ENCODE measurements at regions not wholly inside any gene's neighbourhood (a gene's known extent, or its start where the extent isn't known, plus 50 kb on each side); places are given as distances from the start of the nearest gene placed in this dataset.

GRCh38 chr15:93474728-93475127 lies 385.7 kb upstream of the RGMA start:
- TF ChIP-seq, protein P1, sequence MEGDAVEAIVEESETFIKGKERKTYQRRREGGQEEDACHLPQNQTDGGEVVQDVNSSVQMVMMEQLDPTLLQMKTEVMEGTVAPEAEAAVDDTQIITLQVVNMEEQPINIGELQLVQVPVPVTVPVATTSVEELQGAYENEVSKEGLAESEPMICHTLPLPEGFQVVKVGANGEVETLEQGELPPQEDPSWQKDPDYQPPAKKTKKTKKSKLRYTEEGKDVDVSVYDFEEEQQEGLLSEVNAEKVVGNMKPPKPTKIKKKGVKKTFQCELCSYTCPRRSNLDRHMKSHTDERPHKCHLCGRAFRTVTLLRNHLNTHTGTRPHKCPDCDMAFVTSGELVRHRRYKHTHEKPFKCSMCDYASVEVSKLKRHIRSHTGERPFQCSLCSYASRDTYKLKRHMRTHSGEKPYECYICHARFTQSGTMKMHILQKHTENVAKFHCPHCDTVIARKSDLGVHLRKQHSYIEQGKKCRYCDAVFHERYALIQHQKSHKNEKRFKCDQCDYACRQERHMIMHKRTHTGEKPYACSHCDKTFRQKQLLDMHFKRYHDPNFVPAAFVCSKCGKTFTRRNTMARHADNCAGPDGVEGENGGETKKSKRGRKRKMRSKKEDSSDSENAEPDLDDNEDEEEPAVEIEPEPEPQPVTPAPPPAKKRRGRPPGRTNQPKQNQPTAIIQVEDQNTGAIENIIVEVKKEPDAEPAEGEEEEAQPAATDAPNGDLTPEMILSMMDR (IDR thresholded peaks at IDR 0.05) = no peak
- TF ChIP-seq POLR2A (IDR thresholded peaks at IDR 0.05) = no peak
